ENCODE measurements at regions not wholly inside any gene's neighbourhood (a gene's known extent, or its start where the extent isn't known, plus 50 kb on each side); places are given as distances from the start of the nearest gene placed in this dataset.

DNA sequence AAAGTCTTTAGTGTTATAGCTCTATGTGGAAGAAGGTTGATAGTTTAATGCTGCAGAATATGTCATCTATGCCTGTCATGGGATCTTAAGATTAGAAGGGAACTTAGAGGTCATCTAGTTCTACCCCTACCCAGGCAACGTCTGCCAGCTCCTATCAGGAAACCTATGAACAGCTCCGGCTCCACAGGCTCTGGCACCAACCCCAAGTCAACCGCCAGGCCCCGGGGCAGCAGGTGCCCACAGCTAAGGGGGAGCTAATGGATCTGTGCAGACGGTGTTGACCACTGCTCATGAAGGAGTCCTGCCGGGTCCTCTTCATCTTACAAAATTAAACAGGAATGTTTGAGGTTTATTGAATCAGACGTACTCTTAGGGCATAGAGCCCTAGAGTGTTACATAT is 440.8 kb upstream of the KLHL29 start:
- TF ChIP-seq, protein P1, sequence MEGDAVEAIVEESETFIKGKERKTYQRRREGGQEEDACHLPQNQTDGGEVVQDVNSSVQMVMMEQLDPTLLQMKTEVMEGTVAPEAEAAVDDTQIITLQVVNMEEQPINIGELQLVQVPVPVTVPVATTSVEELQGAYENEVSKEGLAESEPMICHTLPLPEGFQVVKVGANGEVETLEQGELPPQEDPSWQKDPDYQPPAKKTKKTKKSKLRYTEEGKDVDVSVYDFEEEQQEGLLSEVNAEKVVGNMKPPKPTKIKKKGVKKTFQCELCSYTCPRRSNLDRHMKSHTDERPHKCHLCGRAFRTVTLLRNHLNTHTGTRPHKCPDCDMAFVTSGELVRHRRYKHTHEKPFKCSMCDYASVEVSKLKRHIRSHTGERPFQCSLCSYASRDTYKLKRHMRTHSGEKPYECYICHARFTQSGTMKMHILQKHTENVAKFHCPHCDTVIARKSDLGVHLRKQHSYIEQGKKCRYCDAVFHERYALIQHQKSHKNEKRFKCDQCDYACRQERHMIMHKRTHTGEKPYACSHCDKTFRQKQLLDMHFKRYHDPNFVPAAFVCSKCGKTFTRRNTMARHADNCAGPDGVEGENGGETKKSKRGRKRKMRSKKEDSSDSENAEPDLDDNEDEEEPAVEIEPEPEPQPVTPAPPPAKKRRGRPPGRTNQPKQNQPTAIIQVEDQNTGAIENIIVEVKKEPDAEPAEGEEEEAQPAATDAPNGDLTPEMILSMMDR (tag by site-specific recombination; IDR thresholded peaks at IDR 0.05) = no peak
- TF ChIP-seq ZFHX2 (tag by site-specific recombination; conservative IDR thresholded peaks at IDR 0.05) (no peak), HOXA7 (CRISPR knock-in tag; IDR thresholded peaks at IDR 0.05; ENCODE audit: borderline replicate concordance) (no peak), IKZF3 (tag by site-specific recombination; IDR thresholded peaks at IDR 0.05) (no peak), ZBTB7A (tag by site-specific recombination; IDR thresholded peaks at IDR 0.05; ENCODE audit: low read depth) (no peak)

All from HEK293 (cell line).